Dermis microvascular lymphatic vessel endothelial cell (primary cell): ENCODE measurements at regions not wholly inside any gene's neighbourhood (a gene's known extent, or its start where the extent isn't known, plus 50 kb on each side); places are given as distances from the start of the nearest gene placed in this dataset.
"Not testable (repeated sequence)": the region's sequence is repeated elsewhere in the genome, so short reads cannot be mapped to it uniquely, and the experiment has no call there.

Experiments
- DNase-seq, 2 donors: peaks; one replicate each; pipeline versions ENCODE4 v3.0.0 to v3.0.0-alpha.2; 2010; ENCODE audit warnings: low read depth in 2 of 2

GRCh38 chr6:67073938-67074337, 1366.9 kb upstream of the EYS start:
- no peak for DNase-seq

GRCh38 chr6:67068781-67069180, 1361.8 kb upstream of the EYS start:
- DNase-seq = no peak

- no peak for DNase-seq
These were observed 1357.3 kb upstream of the EYS start for GRCh38 chr6:67064323-67064722.

GRCh38 chr6:67047996-67048395, 1341.0 kb upstream of the EYS start:
- no peak for DNase-seq

- DNase-seq = no peak
These were observed 1338.0 kb upstream of the EYS start for GRCh38 chr6:67045076-67045475.

- DNase-seq = no peak
These were observed 1324.4 kb upstream of the EYS start for GRCh38 chr6:67031451-67031850.

- no peak for DNase-seq
These were observed 1323.8 kb upstream of the EYS start for GRCh38 chr6:67030861-67031260.

GRCh38 chr6:67016921-67017460, 1310.0 kb upstream of the EYS start:
- no peak for DNase-seq

GRCh38 chr6:67011441-67011840, 1304.4 kb upstream of the EYS start:
- no peak for DNase-seq

- no peak for DNase-seq
These were observed 1302.8 kb upstream of the EYS start for GRCh38 chr6:67009818-67010217.

- DNase-seq = no peak
These were observed 1296.8 kb upstream of the EYS start for GRCh38 chr6:67003844-67004243.

- no peak for DNase-seq
These were observed 1293.1 kb upstream of the EYS start for GRCh38 chr6:67000121-67000520.

GRCh38 chr6:66997579-66997978, 1290.6 kb upstream of the EYS start:
- not testable (repeated sequence) for DNase-seq

- no peak for DNase-seq
These were observed 1288.6 kb upstream of the EYS start for GRCh38 chr6:66995669-66996068.

- DNase-seq = not testable (repeated sequence)
These were observed 1286.7 kb upstream of the EYS start for GRCh38 chr6:66993708-66994107.

GRCh38 chr6:66993272-66993671, 1286.2 kb upstream of the EYS start:
- no peak for DNase-seq

- no peak for DNase-seq
These were observed 1285.6 kb upstream of the EYS start for GRCh38 chr6:66992660-66993059.

GRCh38 chr6:66986940-66987339, 1279.9 kb upstream of the EYS start:
- DNase-seq = no peak

- no peak for DNase-seq
These were observed 1278.8 kb upstream of the EYS start for GRCh38 chr6:66985816-66986215.

GRCh38 chr6:66970373-66970772, 1263.3 kb upstream of the EYS start:
- no peak for DNase-seq

GRCh38 chr6:66965227-66965626, 1258.2 kb upstream of the EYS start:
- DNase-seq = no peak

GRCh38 chr6:66964216-66964615, 1257.2 kb upstream of the EYS start:
- no peak for DNase-seq

GRCh38 chr6:66962082-66962481, 1255.1 kb upstream of the EYS start:
- DNase-seq = no peak

GRCh38 chr6:66961191-66961590, 1254.2 kb upstream of the EYS start:
- DNase-seq = no peak
